ENCODE measurements at regions not wholly inside any gene's neighbourhood (a gene's known extent, or its start where the extent isn't known, plus 50 kb on each side); places are given as distances from the start of the nearest gene placed in this dataset.
A peak's percentile ranks its signal among the peaks of the same experiment; 100 is the strongest.
"Not testable (repeated sequence)": the region's sequence is repeated elsewhere in the genome, so short reads cannot be mapped to it uniquely, and the experiment has no call there.

GRCh38 chr5:163347671-163348070, 89.7 kb upstream of the CCNG1 start:
- H3K4me3 ChIP-seq (replicated peaks in 1 of 4; ENCODE audit: control extremely low read depth in 1 of 4, insufficient read depth in 1 of 4, low read depth in 3 of 4, low read length in 4 of 4) = no peak overlapping the region
- no peaks in the 10 kb centered on the region for H3K36me3 ChIP-seq (ENCODE audit: control insufficient read depth, insufficient read depth, low read length)
- H3K27ac ChIP-seq (ENCODE audit: insufficient read depth, low read length) = no peak overlapping the region
- H3K27me3 ChIP-seq (ENCODE audit: control insufficient read depth, insufficient read depth, low read length) = no peaks in the 10 kb centered on the region
- TF ChIP-seq CTCF (conservative IDR thresholded peaks at IDR 0.05 in 1 of 2, IDR thresholded peaks at IDR 0.05 in 1 of 2; ENCODE audit: low read depth in 1 of 2, low read length in 2 of 2) (peak; percentile 84 to 88), EZH2 (IDR thresholded peaks at IDR 0.05; ENCODE audit: low read length, missing control alignments) (no peak)
- no peak overlapping the region for H3K4me2 ChIP-seq (ENCODE audit: extremely low read depth, insufficient read depth, low read length)
- no peaks in the 10 kb centered on the region for H3K79me2 ChIP-seq (ENCODE audit: control insufficient read depth, insufficient read depth, low read length)
- H4K20me1 ChIP-seq (ENCODE audit: control insufficient read depth, extremely low read depth, insufficient read depth, low read length) = no peaks in the 10 kb centered on the region
- H3K4me1 ChIP-seq (ENCODE audit: control insufficient read depth, extremely low read depth, insufficient read depth, low read length) = no peaks in the 10 kb centered on the region
- H3K9ac ChIP-seq (ENCODE audit: insufficient read depth, low read length) = no peak overlapping the region
- H2AFZ ChIP-seq (ENCODE audit: low read length) = no peak overlapping the region
- H3K9me3 ChIP-seq (ENCODE audit: control insufficient read depth, insufficient read depth, low read depth, low read length) = no peaks in the 10 kb centered on the region
- DNase-seq (ENCODE audit: low read depth in 2 of 2) = peak; percentile 34 to 76

GRCh38 chr5:163350083-163350482, 87.3 kb upstream of the CCNG1 start:
- no peaks in the 10 kb centered on the region for H3K27me3 ChIP-seq (ENCODE audit: control insufficient read depth, insufficient read depth, low read length)
- no peaks in the 10 kb centered on the region for H3K79me2 ChIP-seq (ENCODE audit: control insufficient read depth, insufficient read depth, low read length)
- H3K27ac ChIP-seq (ENCODE audit: insufficient read depth, low read length) = no peak overlapping the region
- no peak overlapping the region for H3K9ac ChIP-seq (ENCODE audit: insufficient read depth, low read length)
- H3K4me3 ChIP-seq (replicated peaks in 1 of 4; ENCODE audit: control extremely low read depth in 1 of 4, insufficient read depth in 1 of 4, low read depth in 3 of 4, low read length in 4 of 4) = no peak overlapping the region
- no peaks in the 10 kb centered on the region for H3K9me3 ChIP-seq (ENCODE audit: control insufficient read depth, insufficient read depth, low read depth, low read length)
- TF ChIP-seq EZH2 (IDR thresholded peaks at IDR 0.05; ENCODE audit: low read length, missing control alignments) (no peak), CTCF (conservative IDR thresholded peaks at IDR 0.05 in 1 of 2, IDR thresholded peaks at IDR 0.05 in 1 of 2; ENCODE audit: low read depth in 1 of 2, low read length in 2 of 2) (peak in 1 of 2 donors; percentile 47)
- H2AFZ ChIP-seq (ENCODE audit: low read length) = no peak overlapping the region
- H3K36me3 ChIP-seq (ENCODE audit: control insufficient read depth, insufficient read depth, low read length) = no peaks in the 10 kb centered on the region
- H3K4me2 ChIP-seq (ENCODE audit: extremely low read depth, insufficient read depth, low read length) = no peak overlapping the region
- no peaks in the 10 kb centered on the region for H4K20me1 ChIP-seq (ENCODE audit: control insufficient read depth, extremely low read depth, insufficient read depth, low read length)
- no peaks in the 10 kb centered on the region for H3K4me1 ChIP-seq (ENCODE audit: control insufficient read depth, extremely low read depth, insufficient read depth, low read length)
- DNase-seq (ENCODE audit: low read depth in 2 of 2) = peak in 1 of 2 donors; percentile 52

GRCh38 chr5:163352531-163352930, 84.9 kb upstream of the CCNG1 start:
- H3K4me3 ChIP-seq (replicated peaks in 1 of 4; ENCODE audit: control extremely low read depth in 1 of 4, insufficient read depth in 1 of 4, low read depth in 3 of 4, low read length in 4 of 4) = no peak overlapping the region
- no peaks in the 10 kb centered on the region for H3K36me3 ChIP-seq (ENCODE audit: control insufficient read depth, insufficient read depth, low read length)
- no peaks in the 10 kb centered on the region for H3K79me2 ChIP-seq (ENCODE audit: control insufficient read depth, insufficient read depth, low read length)
- no peaks in the 10 kb centered on the region for H4K20me1 ChIP-seq (ENCODE audit: control insufficient read depth, extremely low read depth, insufficient read depth, low read length)
- no peak overlapping the region for H2AFZ ChIP-seq (ENCODE audit: low read length)
- H3K9me3 ChIP-seq (ENCODE audit: control insufficient read depth, insufficient read depth, low read depth, low read length) = no peaks in the 10 kb centered on the region
- no peak overlapping the region for H3K4me2 ChIP-seq (ENCODE audit: extremely low read depth, insufficient read depth, low read length)
- no peak overlapping the region for H3K9ac ChIP-seq (ENCODE audit: insufficient read depth, low read length)
- TF ChIP-seq CTCF (conservative IDR thresholded peaks at IDR 0.05 in 1 of 2, IDR thresholded peaks at IDR 0.05 in 1 of 2; ENCODE audit: low read depth in 1 of 2, low read length in 2 of 2) (no peak), EZH2 (IDR thresholded peaks at IDR 0.05; ENCODE audit: low read length, missing control alignments) (no peak)
- no peaks in the 10 kb centered on the region for H3K4me1 ChIP-seq (ENCODE audit: control insufficient read depth, extremely low read depth, insufficient read depth, low read length)
- no peak overlapping the region for H3K27ac ChIP-seq (ENCODE audit: insufficient read depth, low read length)
- no peaks in the 10 kb centered on the region for H3K27me3 ChIP-seq (ENCODE audit: control insufficient read depth, insufficient read depth, low read length)
- no peak for DNase-seq (ENCODE audit: low read depth in 2 of 2)

- not testable (repeated sequence) for H3K36me3 ChIP-seq (ENCODE audit: control insufficient read depth, insufficient read depth, low read length); H3K9me3 ChIP-seq (ENCODE audit: control insufficient read depth, insufficient read depth, low read depth, low read length); H3K4me1 ChIP-seq (ENCODE audit: control insufficient read depth, extremely low read depth, insufficient read depth, low read length); H3K27me3 ChIP-seq (ENCODE audit: control insufficient read depth, insufficient read depth, low read length); H2AFZ ChIP-seq (ENCODE audit: low read length); H3K27ac ChIP-seq (ENCODE audit: insufficient read depth, low read length); H3K9ac ChIP-seq (ENCODE audit: insufficient read depth, low read length); H3K4me3 ChIP-seq (replicated peaks in 1 of 4; ENCODE audit: control extremely low read depth in 1 of 4, insufficient read depth in 1 of 4, low read depth in 3 of 4, low read length in 4 of 4); H3K79me2 ChIP-seq (ENCODE audit: control insufficient read depth, insufficient read depth, low read length); DNase-seq (ENCODE audit: low read depth in 2 of 2); H3K4me2 ChIP-seq (ENCODE audit: extremely low read depth, insufficient read depth, low read length); H4K20me1 ChIP-seq (ENCODE audit: control insufficient read depth, extremely low read depth, insufficient read depth, low read length)
Observed at GRCh38 chr5:163355811-163356210, 81.6 kb upstream of the CCNG1 start.
